ENCODE measurements at regions not wholly inside any gene's neighbourhood (a gene's known extent, or its start where the extent isn't known, plus 50 kb on each side); places are given as distances from the start of the nearest gene placed in this dataset.

DNA sequence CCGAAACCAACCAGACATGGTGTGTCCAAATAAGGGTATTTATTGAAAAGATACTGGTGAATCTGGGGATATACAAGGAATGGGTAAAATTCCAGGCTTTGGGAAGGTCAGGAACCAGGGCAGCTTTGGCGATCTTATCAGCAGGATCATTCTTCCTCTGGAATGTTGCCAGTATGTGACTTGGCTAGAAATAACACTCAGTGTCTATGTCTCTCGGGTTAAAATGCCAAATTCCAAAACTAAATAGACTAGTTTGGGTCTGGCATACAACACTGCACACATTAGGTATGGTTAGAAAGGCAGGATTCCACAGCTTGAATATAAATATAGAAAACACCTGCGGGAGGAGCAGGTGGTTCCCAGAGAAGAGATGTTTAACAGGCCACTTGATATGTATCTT is 220.2 kb upstream of the CD96 start:
- H3K4me1 Mint-ChIP-seq, result no peaks in the 10 kb centered on the region
- no peak overlapping the region for H3K4me3 ChIP-seq
- H3K79me2 ChIP-seq (replicated peaks; ENCODE audit: insufficient read depth), result no peaks in the 10 kb centered on the region
- no peak for TF ChIP-seq ZNF114 (CRISPR knock-in tag; IDR thresholded peaks at IDR 0.05)
- TF ChIP-seq POLR2AphosphoS5 (IDR thresholded peaks at IDR 0.05; ENCODE audit: low read depth), result no peak
- TF ChIP-seq EZH2 (IDR thresholded peaks at IDR 0.05; ENCODE audit: low read depth, unreplicated experiment), result no peak
- TF ChIP-seq, protein P1, sequence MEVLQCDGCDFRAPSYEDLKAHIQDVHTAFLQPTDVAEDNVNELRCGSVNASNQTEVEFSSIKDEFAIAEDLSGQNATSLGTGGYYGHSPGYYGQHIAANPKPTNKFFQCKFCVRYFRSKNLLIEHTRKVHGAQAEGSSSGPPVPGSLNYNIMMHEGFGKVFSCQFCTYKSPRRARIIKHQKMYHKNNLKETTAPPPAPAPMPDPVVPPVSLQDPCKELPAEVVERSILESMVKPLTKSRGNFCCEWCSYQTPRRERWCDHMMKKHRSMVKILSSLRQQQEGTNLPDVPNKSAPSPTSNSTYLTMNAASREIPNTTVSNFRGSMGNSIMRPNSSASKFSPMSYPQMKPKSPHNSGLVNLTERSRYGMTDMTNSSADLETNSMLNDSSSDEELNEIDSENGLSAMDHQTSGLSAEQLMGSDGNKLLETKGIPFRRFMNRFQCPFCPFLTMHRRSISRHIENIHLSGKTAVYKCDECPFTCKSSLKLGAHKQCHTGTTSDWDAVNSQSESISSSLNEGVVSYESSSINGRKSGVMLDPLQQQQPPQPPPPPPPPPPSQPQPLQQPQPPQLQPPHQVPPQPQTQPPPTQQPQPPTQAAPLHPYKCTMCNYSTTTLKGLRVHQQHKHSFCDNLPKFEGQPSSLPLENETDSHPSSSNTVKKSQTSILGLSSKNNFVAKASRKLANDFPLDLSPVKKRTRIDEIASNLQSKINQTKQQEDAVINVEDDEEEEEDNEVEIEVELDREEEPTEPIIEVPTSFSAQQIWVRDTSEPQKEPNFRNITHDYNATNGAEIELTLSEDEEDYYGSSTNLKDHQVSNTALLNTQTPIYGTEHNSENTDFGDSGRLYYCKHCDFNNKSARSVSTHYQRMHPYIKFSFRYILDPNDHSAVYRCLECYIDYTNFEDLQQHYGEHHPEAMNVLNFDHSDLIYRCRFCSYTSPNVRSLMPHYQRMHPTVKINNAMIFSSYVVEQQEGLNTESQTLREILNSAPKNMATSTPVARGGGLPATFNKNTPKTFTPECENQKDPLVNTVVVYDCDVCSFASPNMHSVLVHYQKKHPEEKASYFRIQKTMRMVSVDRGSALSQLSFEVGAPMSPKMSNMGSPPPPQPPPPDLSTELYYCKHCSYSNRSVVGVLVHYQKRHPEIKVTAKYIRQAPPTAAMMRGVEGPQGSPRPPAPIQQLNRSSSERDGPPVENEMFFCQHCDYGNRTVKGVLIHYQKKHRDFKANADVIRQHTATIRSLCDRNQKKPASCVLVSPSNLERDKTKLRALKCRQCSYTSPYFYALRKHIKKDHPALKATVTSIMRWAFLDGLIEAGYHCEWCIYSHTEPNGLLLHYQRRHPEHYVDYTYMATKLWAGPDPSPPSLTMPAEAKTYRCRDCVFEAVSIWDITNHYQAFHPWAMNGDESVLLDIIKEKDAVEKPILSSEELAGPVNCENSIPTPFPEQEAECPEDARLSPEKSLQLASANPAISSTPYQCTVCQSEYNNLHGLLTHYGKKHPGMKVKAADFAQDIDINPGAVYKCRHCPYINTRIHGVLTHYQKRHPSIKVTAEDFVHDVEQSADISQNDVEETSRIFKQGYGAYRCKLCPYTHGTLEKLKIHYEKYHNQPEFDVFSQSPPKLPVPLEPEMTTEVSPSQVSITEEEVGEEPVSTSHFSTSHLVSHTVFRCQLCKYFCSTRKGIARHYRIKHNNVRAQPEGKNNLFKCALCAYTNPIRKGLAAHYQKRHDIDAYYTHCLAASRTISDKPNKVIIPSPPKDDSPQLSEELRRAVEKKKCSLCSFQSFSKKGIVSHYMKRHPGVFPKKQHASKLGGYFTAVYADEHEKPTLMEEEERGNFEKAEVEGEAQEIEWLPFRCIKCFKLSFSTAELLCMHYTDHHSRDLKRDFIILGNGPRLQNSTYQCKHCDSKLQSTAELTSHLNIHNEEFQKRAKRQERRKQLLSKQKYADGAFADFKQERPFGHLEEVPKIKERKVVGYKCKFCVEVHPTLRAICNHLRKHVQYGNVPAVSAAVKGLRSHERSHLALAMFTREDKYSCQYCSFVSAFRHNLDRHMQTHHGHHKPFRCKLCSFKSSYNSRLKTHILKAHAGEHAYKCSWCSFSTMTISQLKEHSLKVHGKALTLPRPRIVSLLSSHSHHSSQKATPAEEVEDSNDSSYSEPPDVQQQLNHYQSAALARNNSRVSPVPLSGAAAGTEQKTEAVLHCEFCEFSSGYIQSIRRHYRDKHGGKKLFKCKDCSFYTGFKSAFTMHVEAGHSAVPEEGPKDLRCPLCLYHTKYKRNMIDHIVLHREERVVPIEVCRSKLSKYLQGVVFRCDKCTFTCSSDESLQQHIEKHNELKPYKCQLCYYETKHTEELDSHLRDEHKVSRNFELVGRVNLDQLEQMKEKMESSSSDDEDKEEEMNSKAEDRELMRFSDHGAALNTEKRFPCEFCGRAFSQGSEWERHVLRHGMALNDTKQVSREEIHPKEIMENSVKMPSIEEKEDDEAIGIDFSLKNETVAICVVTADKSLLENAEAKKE (CRISPR knock-in tag; IDR thresholded peaks at IDR 0.05), result no peak
- TF ChIP-seq ETS1 (IDR thresholded peaks at IDR 0.05), result no peak
- TF ChIP-seq, protein P2, sequence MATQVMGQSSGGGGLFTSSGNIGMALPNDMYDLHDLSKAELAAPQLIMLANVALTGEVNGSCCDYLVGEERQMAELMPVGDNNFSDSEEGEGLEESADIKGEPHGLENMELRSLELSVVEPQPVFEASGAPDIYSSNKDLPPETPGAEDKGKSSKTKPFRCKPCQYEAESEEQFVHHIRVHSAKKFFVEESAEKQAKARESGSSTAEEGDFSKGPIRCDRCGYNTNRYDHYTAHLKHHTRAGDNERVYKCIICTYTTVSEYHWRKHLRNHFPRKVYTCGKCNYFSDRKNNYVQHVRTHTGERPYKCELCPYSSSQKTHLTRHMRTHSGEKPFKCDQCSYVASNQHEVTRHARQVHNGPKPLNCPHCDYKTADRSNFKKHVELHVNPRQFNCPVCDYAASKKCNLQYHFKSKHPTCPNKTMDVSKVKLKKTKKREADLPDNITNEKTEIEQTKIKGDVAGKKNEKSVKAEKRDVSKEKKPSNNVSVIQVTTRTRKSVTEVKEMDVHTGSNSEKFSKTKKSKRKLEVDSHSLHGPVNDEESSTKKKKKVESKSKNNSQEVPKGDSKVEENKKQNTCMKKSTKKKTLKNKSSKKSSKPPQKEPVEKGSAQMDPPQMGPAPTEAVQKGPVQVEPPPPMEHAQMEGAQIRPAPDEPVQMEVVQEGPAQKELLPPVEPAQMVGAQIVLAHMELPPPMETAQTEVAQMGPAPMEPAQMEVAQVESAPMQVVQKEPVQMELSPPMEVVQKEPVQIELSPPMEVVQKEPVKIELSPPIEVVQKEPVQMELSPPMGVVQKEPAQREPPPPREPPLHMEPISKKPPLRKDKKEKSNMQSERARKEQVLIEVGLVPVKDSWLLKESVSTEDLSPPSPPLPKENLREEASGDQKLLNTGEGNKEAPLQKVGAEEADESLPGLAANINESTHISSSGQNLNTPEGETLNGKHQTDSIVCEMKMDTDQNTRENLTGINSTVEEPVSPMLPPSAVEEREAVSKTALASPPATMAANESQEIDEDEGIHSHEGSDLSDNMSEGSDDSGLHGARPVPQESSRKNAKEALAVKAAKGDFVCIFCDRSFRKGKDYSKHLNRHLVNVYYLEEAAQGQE (IDR thresholded peaks at IDR 0.05; ENCODE audit: unreplicated experiment), result no peak
- TF ChIP-seq CREB1 (CRISPR knock-in tag; IDR thresholded peaks at IDR 0.05; ENCODE audit: low read depth), result no peak
- ATAC-seq (no peak), DNase-seq (ENCODE audit: low spot score) (no peak)
- no peaks in the 10 kb centered on the region for H3K27me3 ChIP-seq (ENCODE audit: insufficient read depth)
- H3K36me3 ChIP-seq (ENCODE audit: insufficient read depth), result no peaks in the 10 kb centered on the region
- no peak overlapping the region for H3K4me3 Mint-ChIP-seq
- no peaks in the 10 kb centered on the region for H3F3A ChIP-seq (replicated peaks; ENCODE audit: low read depth)
- H3K9me3 Mint-ChIP-seq, result no peaks in the 10 kb centered on the region
- H3K27ac Mint-ChIP-seq, result no peak overlapping the region
- H3K27me3 Mint-ChIP-seq (ENCODE audit: insufficient read depth, low read depth, poor library complexity), result no peaks in the 10 kb centered on the region
- H3K27ac ChIP-seq (ENCODE audit: low read depth), result no peak overlapping the region
- H3K36me3 Mint-ChIP-seq (ENCODE audit: low read depth), result no peaks in the 10 kb centered on the region
- no peak overlapping the region for H2AFZ ChIP-seq
- no peaks in the 10 kb centered on the region for H3K4me1 ChIP-seq (ENCODE audit: insufficient read depth)
- H4K20me1 ChIP-seq (replicated peaks; ENCODE audit: insufficient read depth), result no peaks in the 10 kb centered on the region
- no peaks in the 10 kb centered on the region for H3K9me2 ChIP-seq (ENCODE audit: insufficient read depth)
- H3K4me2 ChIP-seq, result no peak overlapping the region
